IMR-90 (cell line): ENCODE measurements at regions not wholly inside any gene's neighbourhood (a gene's known extent, or its start where the extent isn't known, plus 50 kb on each side); places are given as distances from the start of the nearest gene placed in this dataset.

Source experiments
- ATAC-seq: fragments of 200-7000 bp; cut with Tn5 transposase; 2 replicates; pipeline ENCODE4 v1.9.1; 2020; ENCODE audit warnings: low read depth, mild to moderate bottlenecking, moderate library complexity
- BruUV-seq: library from RNA; stranded (reverse); fragments of 400-500 nt; replicated peaks from 2 replicates; lab custom pipeline; 2021; lab: Mats Ljungman, UMichigan
- CTCF ChIA-PET: fragments of 300-600 bp; formaldehyde crosslinking; extraction: SDS; loops from one replicate; lab custom pipeline; 2021; ENCODE audit warnings: antibody characterized with exemption; lab: Yijun Ruan, JAX
- POLR2A ChIA-PET: fragments of 300-600 bp; sonication (Branson Sonifier 250); formaldehyde crosslinking; loops from one replicate; lab custom pipeline; 2022; ENCODE audit warnings: antibody characterized with exemption; ENCODE audit not compliant: unreplicated experiment; lab: Charles Lee
- DNase-seq: peaks from one replicate; pipeline ENCODE4 v3.0.0; 2013
- H2AFZ ChIP-seq: replicated peaks from 2 replicates; pipeline ENCODE3; 2013; ENCODE audit warnings: low read length, mild to moderate bottlenecking; ENCODE audit not compliant: poor library complexity
- H2AK5ac ChIP-seq: 2 replicates; pipeline ENCODE4 v1.6.1; 2013; ENCODE audit warnings: low read depth, low read length, inconsistent platforms
- H2AK9ac ChIP-seq: replicated peaks from 2 replicates; pipeline ENCODE3; 2013; ENCODE audit warnings: mild to moderate bottlenecking, low read depth, low read length, moderate library complexity; ENCODE audit not compliant: poor library complexity
- H2BK120ac ChIP-seq: 2 replicates; pipeline ENCODE4 v1.6.1; 2013; ENCODE audit warnings: low read depth, low read length, inconsistent platforms
- H2BK15ac ChIP-seq: 3 replicates; pipeline ENCODE4 v1.6.1; 2013; ENCODE audit warnings: low read depth, low read length, inconsistent platforms
- H2BK20ac ChIP-seq: 2 replicates; pipeline ENCODE4 v1.6.1; 2013; ENCODE audit warnings: low read depth, mild to moderate bottlenecking, inconsistent platforms, low read length, moderate library complexity
- H2BK5ac ChIP-seq: 2 replicates; pipeline ENCODE4 v1.6.1; 2013; ENCODE audit warnings: mild to moderate bottlenecking, low read depth, low read length, inconsistent platforms; ENCODE audit not compliant: poor library complexity, severe bottlenecking
- H3K14ac ChIP-seq: replicated peaks from 2 replicates; pipeline ENCODE4 v1.6.1; 2013; ENCODE audit warnings: low read depth, low read length, inconsistent platforms
- H3K18ac ChIP-seq: 2 replicates; pipeline ENCODE4 v1.6.1; 2013; ENCODE audit warnings: low read depth, low read length, control low read depth
- H3K23ac ChIP-seq: 2 replicates; pipeline ENCODE4 v1.6.1; 2013; ENCODE audit warnings: low read depth, low read length, inconsistent platforms
- H3K27ac ChIP-seq: 2 replicates; pipeline ENCODE4 v1.5.1; 2013; ENCODE audit warnings: mild to moderate bottlenecking, control low read depth, low read length; ENCODE audit not compliant: insufficient read depth
- H3K27me3 ChIP-seq: 2 replicates; pipeline ENCODE4 v1.6.1; 2013; ENCODE audit warnings: low read length; ENCODE audit not compliant: control insufficient read depth, insufficient read depth
- H3K36me3 ChIP-seq: 2 replicates; pipeline ENCODE4 v1.6.1; 2013; ENCODE audit warnings: low read length, mixed read lengths; ENCODE audit not compliant: control insufficient read depth, insufficient read depth
- H3K4ac ChIP-seq: 2 replicates; pipeline ENCODE4 v1.6.1; 2013; ENCODE audit warnings: low read depth, low read length, inconsistent platforms
- H3K4me1 ChIP-seq: 2 replicates; pipeline ENCODE4 v1.6.1; 2013; ENCODE audit warnings: low read length, mixed read lengths; ENCODE audit not compliant: control insufficient read depth, insufficient read depth
- H3K4me2 ChIP-seq: 2 replicates; pipeline ENCODE4 v1.6.1; 2013; ENCODE audit warnings: low read depth, mild to moderate bottlenecking, control low read depth, low read length, moderate library complexity
- H3K4me3 ChIP-seq: 2 replicates; pipeline ENCODE4 v1.5.1; 2013; ENCODE audit warnings: low read depth, mild to moderate bottlenecking, control low read depth, low read length, moderate library complexity; ENCODE audit not compliant: insufficient read depth
- H3K56ac ChIP-seq: 2 replicates; pipeline ENCODE4 v1.6.1; 2013; ENCODE audit warnings: low read length, inconsistent platforms; ENCODE audit not compliant: insufficient read depth; ENCODE audit errors: extremely low read depth
- H3K79me1 ChIP-seq, 2 experiments: 2 replicates each; pipeline ENCODE4 v1.6.1; 2013; ENCODE audit warnings: low read length in 2 of 2, inconsistent platforms in 1 of 2, low read depth in 1 of 2
- H3K9ac ChIP-seq: 2 replicates; pipeline ENCODE4 v1.6.1; 2013; ENCODE audit warnings: low read depth, low read length, control low read depth
- H3K9me1 ChIP-seq: 2 replicates; pipeline ENCODE4 v1.6.1; 2013; ENCODE audit warnings: low read length, inconsistent platforms; ENCODE audit not compliant: insufficient read depth
- H3K9me3 ChIP-seq: 2 replicates; pipeline ENCODE4 v1.6.1; 2013; ENCODE audit warnings: low read length; ENCODE audit not compliant: control insufficient read depth, insufficient read depth
- H4K20me1 ChIP-seq: 2 replicates; pipeline ENCODE4 v1.6.1; 2013; ENCODE audit warnings: low read length, inconsistent platforms; ENCODE audit not compliant: insufficient read depth
- H4K5ac ChIP-seq: 2 replicates; pipeline ENCODE4 v1.6.1; 2013; ENCODE audit warnings: mild to moderate bottlenecking, low read depth, low read length, control low read depth
- H4K8ac ChIP-seq, 2 experiments: 2 replicates each; pipeline ENCODE4 v1.6.1; 2013; ENCODE audit warnings: low read depth in 2 of 2, low read length in 2 of 2, control low read depth in 1 of 2, inconsistent platforms in 1 of 2
- H4K91ac ChIP-seq: 2 replicates; pipeline ENCODE4 v1.6.1; 2013; ENCODE audit warnings: low read depth, low read length, inconsistent platforms; ENCODE audit not compliant: insufficient read depth
- MAFK ChIP-seq: IDR thresholded peaks from 2 replicates; pipeline ENCODE4 v1.6.1; 2012; ENCODE audit warnings: low read depth, low read length, improper control_type of control experiment
- WGBS, 2 experiments: methylation state at CpG; one replicate each; pipeline versions ENCODE4 v1.1.5 to v1.1.7; 2013; ENCODE audit warnings: missing lambda C conversion rate in 2 of 2; ENCODE audit not compliant: insufficient read length in 1 of 2; ENCODE audit errors: extremely low coverage in 2 of 2; 5-methylcytosine and 5-hydroxymethylcytosine counted together
- dilution Hi-C: fragments of 300-500 bp; cut with HindIII; formaldehyde crosslinking; loops from one replicate; pipeline ENCODE4 v1.14.3; 2018; ENCODE audit warnings: low sequenced_read_pairs; ENCODE audit not compliant: unreplicated experiment
- in situ Hi-C: fragments of 300-500 bp; cut with MboI; formaldehyde crosslinking; loops from 3 replicates; pipeline ENCODE4 v1.14.3; 2019; ENCODE audit warnings: low sequenced_read_pairs, inconsistent platforms, mixed read lengths
- intact Hi-C: fragments of 100-400 bp; cut with micrococcal nuclease; formaldehyde crosslinking; loops from 2 replicates; pipeline ENCODE4 v1.10.0; 2022

GRCh38 chr1:221867003-221867402 is 125.1 kb upstream of the DUSP10 start:
- Histone ChIP-seq H4K20me1 (no peaks in the 10 kb centered on the region), H3K4ac (peak overlapping the region; percentile 91), H3K27ac (no peak overlapping the region), H3K4me1 (peaks cover 9% of the 10 kb centered on the region), H3K36me3 (no peaks in the 10 kb centered on the region), H2BK20ac (peak overlapping the region; percentile 97), H3K9ac (no peak overlapping the region), H3K18ac (peak overlapping the region; percentile 47; the same call in 1 of the 2 replicates), H2AK5ac (peak overlapping the region; percentile 88), H3K56ac (no peak overlapping the region), H2BK15ac (peak overlapping the region; percentile 76; the same call in 2 of the 3 replicates), H4K8ac (peak overlapping the region; percentile 17 to 19; a peak in 2 of 4 replicates), H3K14ac (peak overlapping the region; percentile 84), H2BK5ac (peak overlapping the region; percentile 9), H4K91ac (peak overlapping the region; percentile 82), H2BK120ac (peak overlapping the region; percentile 95), H4K5ac (peak overlapping the region; percentile 70; the same call in 1 of the 2 replicates), H3K79me1 (peaks cover 0 to 3% of the 10 kb centered on the region in 2 experiments; a peak in 1 of 4 replicates), H2AK9ac (no peak overlapping the region), H3K9me1 (peaks cover 14% of the 10 kb centered on the region), H3K23ac (peak overlapping the region; percentile 70), H2AFZ (no peak overlapping the region), H3K27me3 (no peaks in the 10 kb centered on the region), H3K4me2 (no peak overlapping the region), H3K9me3 (no peaks in the 10 kb centered on the region), H3K4me3 (no peak overlapping the region)
- WGBS, 2 experiments = 100% methylated on average over 1 of the region's 1 CpG; no CpG with 5 or more reads in 1 of the 2 experiments
- ChIA-PET POLR2A (no interaction called here), CTCF (no interaction called here)
- dilution Hi-C loops (no loop called here), in situ Hi-C loops (no loop called here), intact Hi-C loops (loop anchor here (5.0 to 10.0 kb wide), 2 partner anchors 178 to 590 kb away; no protein-coding TSS in a partner anchor)
- ATAC-seq = no peak
- no TSS peak for BruUV-seq
- no peak for TF ChIP-seq MAFK
- no peak for DNase-seq
